ENCODE measurements at regions not wholly inside any gene's neighbourhood (a gene's known extent, or its start where the extent isn't known, plus 50 kb on each side); places are given as distances from the start of the nearest gene placed in this dataset.

DNA sequence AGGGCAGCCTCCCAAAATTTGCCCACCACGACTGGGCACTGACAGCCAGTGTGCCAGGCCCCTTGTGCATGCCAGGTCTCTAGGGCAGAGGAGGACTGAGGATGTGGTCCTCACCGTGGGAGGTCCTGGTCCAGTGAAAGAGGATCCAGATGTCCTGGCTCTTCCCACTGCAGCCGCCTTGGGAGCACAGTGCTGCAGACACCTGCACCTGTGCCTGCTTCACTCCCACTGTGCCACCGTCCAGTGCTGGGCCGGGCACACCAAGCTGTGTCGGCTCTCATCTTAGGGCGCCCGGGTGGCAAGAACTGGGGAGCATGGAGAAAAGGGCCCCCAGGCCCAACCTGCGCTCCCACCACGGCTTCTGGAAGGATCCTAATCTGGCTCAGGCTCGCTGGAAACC is 1147.1 kb downstream of the BRD1 start:
- no peak for TF ChIP-seq ISL1 (CRISPR knock-in tag; IDR thresholded peaks at IDR 0.05)
- TF ChIP-seq, protein P1, sequence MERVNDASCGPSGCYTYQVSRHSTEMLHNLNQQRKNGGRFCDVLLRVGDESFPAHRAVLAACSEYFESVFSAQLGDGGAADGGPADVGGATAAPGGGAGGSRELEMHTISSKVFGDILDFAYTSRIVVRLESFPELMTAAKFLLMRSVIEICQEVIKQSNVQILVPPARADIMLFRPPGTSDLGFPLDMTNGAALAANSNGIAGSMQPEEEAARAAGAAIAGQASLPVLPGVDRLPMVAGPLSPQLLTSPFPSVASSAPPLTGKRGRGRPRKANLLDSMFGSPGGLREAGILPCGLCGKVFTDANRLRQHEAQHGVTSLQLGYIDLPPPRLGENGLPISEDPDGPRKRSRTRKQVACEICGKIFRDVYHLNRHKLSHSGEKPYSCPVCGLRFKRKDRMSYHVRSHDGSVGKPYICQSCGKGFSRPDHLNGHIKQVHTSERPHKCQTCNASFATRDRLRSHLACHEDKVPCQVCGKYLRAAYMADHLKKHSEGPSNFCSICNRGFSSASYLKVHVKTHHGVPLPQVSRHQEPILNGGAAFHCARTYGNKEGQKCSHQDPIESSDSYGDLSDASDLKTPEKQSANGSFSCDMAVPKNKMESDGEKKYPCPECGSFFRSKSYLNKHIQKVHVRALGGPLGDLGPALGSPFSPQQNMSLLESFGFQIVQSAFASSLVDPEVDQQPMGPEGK (CRISPR knock-in tag; IDR thresholded peaks at IDR 0.05; ENCODE audit: borderline replicate concordance), result no peak
- no peak for TF ChIP-seq RARB (CRISPR knock-in tag; IDR thresholded peaks at IDR 0.05)
- TF ChIP-seq ZNF565 (CRISPR knock-in tag; conservative IDR thresholded peaks at IDR 0.05; ENCODE audit: low read depth), result no peak
- no peak for TF ChIP-seq OSR1 (CRISPR knock-in tag; IDR thresholded peaks at IDR 0.05)
- TF ChIP-seq ZNF70 (CRISPR knock-in tag; IDR thresholded peaks at IDR 0.05), result no peak
- no peak for TF ChIP-seq SNAI2 (CRISPR knock-in tag; IDR thresholded peaks at IDR 0.05)
- TF ChIP-seq, protein P2, sequence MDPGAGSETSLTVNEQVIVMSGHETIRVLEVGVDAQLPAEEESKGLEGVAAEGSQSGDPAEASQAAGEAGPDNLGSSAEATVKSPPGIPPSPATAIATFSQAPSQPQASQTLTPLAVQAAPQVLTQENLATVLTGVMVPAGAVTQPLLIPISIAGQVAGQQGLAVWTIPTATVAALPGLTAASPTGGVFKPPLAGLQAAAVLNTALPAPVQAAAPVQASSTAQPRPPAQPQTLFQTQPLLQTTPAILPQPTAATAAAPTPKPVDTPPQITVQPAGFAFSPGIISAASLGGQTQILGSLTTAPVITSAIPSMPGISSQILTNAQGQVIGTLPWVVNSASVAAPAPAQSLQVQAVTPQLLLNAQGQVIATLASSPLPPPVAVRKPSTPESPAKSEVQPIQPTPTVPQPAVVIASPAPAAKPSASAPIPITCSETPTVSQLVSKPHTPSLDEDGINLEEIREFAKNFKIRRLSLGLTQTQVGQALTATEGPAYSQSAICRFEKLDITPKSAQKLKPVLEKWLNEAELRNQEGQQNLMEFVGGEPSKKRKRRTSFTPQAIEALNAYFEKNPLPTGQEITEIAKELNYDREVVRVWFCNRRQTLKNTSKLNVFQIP (CRISPR knock-in tag; IDR thresholded peaks at IDR 0.05; ENCODE audit: borderline replicate concordance, low read depth), result no peak
- TF ChIP-seq, protein P3, sequence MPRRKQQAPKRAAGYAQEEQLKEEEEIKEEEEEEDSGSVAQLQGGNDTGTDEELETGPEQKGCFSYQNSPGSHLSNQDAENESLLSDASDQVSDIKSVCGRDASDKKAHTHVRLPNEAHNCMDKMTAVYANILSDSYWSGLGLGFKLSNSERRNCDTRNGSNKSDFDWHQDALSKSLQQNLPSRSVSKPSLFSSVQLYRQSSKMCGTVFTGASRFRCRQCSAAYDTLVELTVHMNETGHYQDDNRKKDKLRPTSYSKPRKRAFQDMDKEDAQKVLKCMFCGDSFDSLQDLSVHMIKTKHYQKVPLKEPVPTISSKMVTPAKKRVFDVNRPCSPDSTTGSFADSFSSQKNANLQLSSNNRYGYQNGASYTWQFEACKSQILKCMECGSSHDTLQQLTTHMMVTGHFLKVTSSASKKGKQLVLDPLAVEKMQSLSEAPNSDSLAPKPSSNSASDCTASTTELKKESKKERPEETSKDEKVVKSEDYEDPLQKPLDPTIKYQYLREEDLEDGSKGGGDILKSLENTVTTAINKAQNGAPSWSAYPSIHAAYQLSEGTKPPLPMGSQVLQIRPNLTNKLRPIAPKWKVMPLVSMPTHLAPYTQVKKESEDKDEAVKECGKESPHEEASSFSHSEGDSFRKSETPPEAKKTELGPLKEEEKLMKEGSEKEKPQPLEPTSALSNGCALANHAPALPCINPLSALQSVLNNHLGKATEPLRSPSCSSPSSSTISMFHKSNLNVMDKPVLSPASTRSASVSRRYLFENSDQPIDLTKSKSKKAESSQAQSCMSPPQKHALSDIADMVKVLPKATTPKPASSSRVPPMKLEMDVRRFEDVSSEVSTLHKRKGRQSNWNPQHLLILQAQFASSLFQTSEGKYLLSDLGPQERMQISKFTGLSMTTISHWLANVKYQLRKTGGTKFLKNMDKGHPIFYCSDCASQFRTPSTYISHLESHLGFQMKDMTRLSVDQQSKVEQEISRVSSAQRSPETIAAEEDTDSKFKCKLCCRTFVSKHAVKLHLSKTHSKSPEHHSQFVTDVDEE (CRISPR knock-in tag; IDR thresholded peaks at IDR 0.05), result no peak
- no peak for TF ChIP-seq TOX (CRISPR knock-in tag; IDR thresholded peaks at IDR 0.05; ENCODE audit: borderline replicate concordance)
- no peak for TF ChIP-seq TCF4 (CRISPR knock-in tag; IDR thresholded peaks at IDR 0.05; ENCODE audit: borderline replicate concordance)
- TF ChIP-seq ESRRG (CRISPR knock-in tag; IDR thresholded peaks at IDR 0.05), result no peak
- ATAC-seq, result no peak

DNA sequence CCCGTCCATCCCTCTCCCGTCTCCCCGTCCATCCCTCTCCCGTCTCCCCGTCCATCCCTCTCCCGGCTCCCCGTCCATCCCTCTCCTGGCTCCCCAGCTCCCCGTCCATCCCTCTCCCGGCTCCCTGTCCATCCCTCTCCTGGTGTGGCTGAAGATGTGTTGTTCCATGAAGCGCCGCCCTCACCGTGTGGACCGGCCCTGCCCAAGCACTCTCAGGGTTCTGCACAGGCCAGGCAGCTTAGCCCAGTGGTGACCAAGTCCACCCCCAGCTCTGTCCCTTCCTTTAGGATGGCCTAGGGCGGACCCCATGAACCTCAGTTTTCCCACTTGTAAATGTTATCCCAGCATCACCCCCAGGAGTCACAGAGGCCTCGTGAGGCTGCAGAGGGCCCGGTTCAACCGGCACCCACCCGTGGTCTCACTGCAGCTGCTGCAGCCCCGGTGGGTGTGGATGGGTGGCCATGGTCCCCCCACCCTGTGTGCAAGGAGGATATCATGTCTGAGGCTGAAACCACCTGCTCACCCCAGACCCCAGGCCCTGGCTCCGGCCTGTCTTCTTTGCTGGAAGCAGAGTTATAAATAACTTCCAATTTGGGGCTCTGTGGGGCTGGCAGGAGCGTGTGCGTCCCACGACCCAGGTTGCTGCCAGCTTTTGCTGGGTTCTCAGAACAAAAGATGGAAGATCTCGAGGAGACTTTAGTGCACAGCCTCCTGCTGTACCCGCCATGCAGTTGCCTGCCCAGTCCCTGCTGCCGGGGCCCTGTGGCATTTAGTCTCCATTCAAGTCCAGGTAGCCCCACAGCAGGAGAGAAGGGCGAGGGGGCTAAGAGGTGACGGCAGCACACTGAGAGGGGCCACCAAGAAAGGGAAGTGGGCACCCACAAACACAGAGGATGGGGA is 1147.8 kb downstream of the BRD1 start:
- TF ChIP-seq PPARA (CRISPR knock-in tag; IDR thresholded peaks at IDR 0.05; ENCODE audit: borderline replicate concordance), result no peak
- no peak for TF ChIP-seq ZNF565 (CRISPR knock-in tag; conservative IDR thresholded peaks at IDR 0.05; ENCODE audit: low read depth)
- no peak for TF ChIP-seq ISL1 (CRISPR knock-in tag; IDR thresholded peaks at IDR 0.05)
- TF ChIP-seq, protein P3 (CRISPR knock-in tag; IDR thresholded peaks at IDR 0.05), result no peak
- TF ChIP-seq TOX (CRISPR knock-in tag; IDR thresholded peaks at IDR 0.05; ENCODE audit: borderline replicate concordance), result no peak
- no peak for TF ChIP-seq ZFP3 (CRISPR knock-in tag; IDR thresholded peaks at IDR 0.05)
- TF ChIP-seq, protein P4, sequence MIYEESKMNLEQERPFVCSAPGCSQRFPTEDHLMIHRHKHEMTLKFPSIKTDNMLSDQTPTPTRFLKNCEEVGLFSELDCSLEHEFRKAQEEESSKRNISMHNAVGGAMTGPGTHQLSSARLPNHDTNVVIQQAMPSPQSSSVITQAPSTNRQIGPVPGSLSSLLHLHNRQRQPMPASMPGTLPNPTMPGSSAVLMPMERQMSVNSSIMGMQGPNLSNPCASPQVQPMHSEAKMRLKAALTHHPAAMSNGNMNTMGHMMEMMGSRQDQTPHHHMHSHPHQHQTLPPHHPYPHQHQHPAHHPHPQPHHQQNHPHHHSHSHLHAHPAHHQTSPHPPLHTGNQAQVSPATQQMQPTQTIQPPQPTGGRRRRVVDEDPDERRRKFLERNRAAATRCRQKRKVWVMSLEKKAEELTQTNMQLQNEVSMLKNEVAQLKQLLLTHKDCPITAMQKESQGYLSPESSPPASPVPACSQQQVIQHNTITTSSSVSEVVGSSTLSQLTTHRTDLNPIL (CRISPR knock-in tag; IDR thresholded peaks at IDR 0.05; ENCODE audit: low read depth), result no peak
- TF ChIP-seq ARNTL (CRISPR knock-in tag; IDR thresholded peaks at IDR 0.05; ENCODE audit: borderline replicate concordance, low read depth), result no peak
- no peak for TF ChIP-seq ESRRG (CRISPR knock-in tag; IDR thresholded peaks at IDR 0.05)
- no peak for TF ChIP-seq OSR1 (CRISPR knock-in tag; IDR thresholded peaks at IDR 0.05)
- no peak for TF ChIP-seq BACH2 (CRISPR knock-in tag; IDR thresholded peaks at IDR 0.05; ENCODE audit: borderline replicate concordance)
- no peak for TF ChIP-seq CSDC2 (CRISPR knock-in tag; IDR thresholded peaks at IDR 0.05)
- TF ChIP-seq TCF4 (CRISPR knock-in tag; IDR thresholded peaks at IDR 0.05; ENCODE audit: borderline replicate concordance), result no peak
- no peak for TF ChIP-seq ZC3H10 (CRISPR knock-in tag; IDR thresholded peaks at IDR 0.05)
- no peak for TF ChIP-seq RARB (CRISPR knock-in tag; IDR thresholded peaks at IDR 0.05)
- TF ChIP-seq ZNF70 (CRISPR knock-in tag; IDR thresholded peaks at IDR 0.05), result no peak
- TF ChIP-seq, protein P5, sequence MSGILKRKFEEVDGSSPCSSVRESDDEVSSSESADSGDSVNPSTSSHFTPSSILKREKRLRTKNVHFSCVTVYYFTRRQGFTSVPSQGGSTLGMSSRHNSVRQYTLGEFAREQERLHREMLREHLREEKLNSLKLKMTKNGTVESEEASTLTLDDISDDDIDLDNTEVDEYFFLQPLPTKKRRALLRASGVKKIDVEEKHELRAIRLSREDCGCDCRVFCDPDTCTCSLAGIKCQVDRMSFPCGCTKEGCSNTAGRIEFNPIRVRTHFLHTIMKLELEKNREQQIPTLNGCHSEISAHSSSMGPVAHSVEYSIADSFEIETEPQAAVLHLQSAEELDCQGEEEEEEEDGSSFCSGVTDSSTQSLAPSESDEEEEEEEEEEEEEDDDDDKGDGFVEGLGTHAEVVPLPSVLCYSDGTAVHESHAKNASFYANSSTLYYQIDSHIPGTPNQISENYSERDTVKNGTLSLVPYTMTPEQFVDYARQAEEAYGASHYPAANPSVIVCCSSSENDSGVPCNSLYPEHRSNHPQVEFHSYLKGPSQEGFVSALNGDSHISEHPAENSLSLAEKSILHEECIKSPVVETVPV (CRISPR knock-in tag; IDR thresholded peaks at IDR 0.05), result no peak
- no peak for TF ChIP-seq SNAI2 (CRISPR knock-in tag; IDR thresholded peaks at IDR 0.05)
- TF ChIP-seq, protein P2 (CRISPR knock-in tag; IDR thresholded peaks at IDR 0.05; ENCODE audit: borderline replicate concordance, low read depth), result no peak
- ATAC-seq, result no peak

All from SK-N-SH treated with all-trans-retinoic acid at 6 μM for 48 hours (cell line).